HG03108 (cell line): ENCODE measurements at regions not wholly inside any gene's neighbourhood (a gene's known extent, or its start where the extent isn't known, plus 50 kb on each side); places are given as distances from the start of the nearest gene placed in this dataset.

ENCODE experiments used
- ATAC-seq: cut with Tn5 transposase; IDR thresholded peaks from one replicate; pipeline ENCODE4 v1.9.1; 2021; ENCODE audit warnings: moderate library complexity; ENCODE audit not compliant: unreplicated experiment

- no peak for ATAC-seq
These were observed 84.7 kb upstream of the PKDCC start for GRCh38 chr2:41962922-41963622.

GRCh38 chr2:41963661-41964525 is 83.9 kb upstream of the PKDCC start:
- ATAC-seq = no peak

GRCh38 chr2:41965173-41965908 is 82.5 kb upstream of the PKDCC start:
- ATAC-seq = no peak

- no peak for ATAC-seq
These were observed 81.9 kb upstream of the PKDCC start for GRCh38 chr2:41965909-41966295.

GRCh38 chr2:41966431-41966893 is 81.4 kb upstream of the PKDCC start:
- ATAC-seq = no peak

GRCh38 chr2:41966920-41967319 is 80.9 kb upstream of the PKDCC start:
- ATAC-seq = no peak

- no peak for ATAC-seq
These were observed 80.2 kb upstream of the PKDCC start for GRCh38 chr2:41967476-41968181.

GRCh38 chr2:41968182-41968578 is 79.6 kb upstream of the PKDCC start:
- no peak for ATAC-seq

- ATAC-seq = no peak
These were observed 76.7 kb upstream of the PKDCC start for GRCh38 chr2:41970988-41971660.

GRCh38 chr2:41972179-41972578 is 75.6 kb upstream of the PKDCC start:
- ATAC-seq = no peak

- no peak for ATAC-seq
These were observed 75.0 kb upstream of the PKDCC start for GRCh38 chr2:41972819-41973218.

- no peak for ATAC-seq
These were observed 74.0 kb upstream of the PKDCC start for GRCh38 chr2:41973871-41974270.

GRCh38 chr2:41981417-41981816 is 66.4 kb upstream of the PKDCC start:
- ATAC-seq = no peak

GRCh38 chr2:41985573-41986095 is 62.2 kb upstream of the PKDCC start:
- ATAC-seq = no peak

GRCh38 chr2:41989501-41990180 is 58.2 kb upstream of the PKDCC start:
- ATAC-seq = no peak

- no peak for ATAC-seq
These were observed 57.6 kb upstream of the PKDCC start for GRCh38 chr2:41990245-41990644.

GRCh38 chr2:41990688-41991087 is 57.1 kb upstream of the PKDCC start:
- ATAC-seq = no peak

- no peak for ATAC-seq
These were observed 55.7 kb upstream of the PKDCC start for GRCh38 chr2:41992056-41992642.
